Transverse colon (tissue), 4 donors: ENCODE measurements at regions not wholly inside any gene's neighbourhood (a gene's known extent, or its start where the extent isn't known, plus 50 kb on each side); places are given as distances from the start of the nearest gene placed in this dataset.

Experiments
- DNase-seq: peaks from one replicate; pipeline ENCODE4 v3.0.0-alpha.2; 2019
- H3K27ac ChIP-seq, 4 donors: fragments of 200-600 bp; sonication (generic); 2 replicates each; pipeline ENCODE4 v1.5.1; 2016 to 2018; ENCODE audit warnings: inconsistent platforms in 4 of 4
- H3K27me3 ChIP-seq: fragments of 200-600 bp; sonication (generic); 2 replicates; pipeline ENCODE4 v1.5.1; 2017; ENCODE audit warnings: inconsistent platforms
- H3K36me3 ChIP-seq, 4 donors: fragments of 200-600 bp; sonication (generic); 2 replicates each; pipeline ENCODE4 v1.5.1; 2017 to 2019; ENCODE audit warnings: inconsistent platforms in 4 of 4
- H3K4me1 ChIP-seq, 4 donors: fragments of 200-600 bp; sonication (generic); 2 replicates each; pipeline ENCODE4 v1.5.1; 2017 to 2020; ENCODE audit warnings: inconsistent platforms in 4 of 4
- H3K4me3 ChIP-seq, 4 donors: fragments of 200-600 bp; sonication (generic); 1 replicate in 1 of 4; 2 replicates in 3 of 4; pipeline versions ENCODE4 v1.5.1 to v1.6.1; 2017 to 2019; ENCODE audit warnings: inconsistent platforms in 4 of 4
- H3K9me3 ChIP-seq, 2 donors: fragments of 200-600 bp; sonication (generic); 2 replicates each; pipeline ENCODE4 v1.5.1; 2017 to 2019; ENCODE audit warnings: inconsistent platforms in 2 of 2
- CTCF ChIP-seq, 5 experiments: fragments of 200-600 bp in 3 of 5; fragments of 450-650 bp in 2 of 5; sonication (generic) in 3 of 5; IDR thresholded peaks; 1 replicate in 2 of 5; 2 replicates in 3 of 5; pipeline ENCODE4 v1.5.1; 2016 to 2017; ENCODE audit warnings: antibody characterized with exemption in 5 of 5, inconsistent platforms in 3 of 5, mild to moderate bottlenecking in 2 of 5, moderate library complexity in 1 of 5
- EP300 ChIP-seq: sonication (generic); formaldehyde crosslinking; IDR thresholded peaks from one replicate; pipeline ENCODE4 v1.6.1; 2017; ENCODE audit warnings: antibody characterized with exemption, low read depth
- POLR2A ChIP-seq: fragments of 450-650 bp; IDR thresholded peaks from one replicate; pipeline ENCODE4 v1.6.1; 2016; ENCODE audit warnings: antibody characterized with exemption, mild to moderate bottlenecking, moderate library complexity
- POLR2AphosphoS5 ChIP-seq, 3 donors: sonication (generic); formaldehyde crosslinking; IDR thresholded peaks; one replicate each; pipeline ENCODE4 v1.6.1; 2016; ENCODE audit warnings: antibody characterized with exemption in 3 of 3
- WGBS, 2 donors: methylation state at CpG; one replicate each; pipeline ENCODE4 v1.1.5; 2018; ENCODE audit warnings: low coverage in 1 of 2; 5-methylcytosine and 5-hydroxymethylcytosine counted together
- in situ Hi-C, 4 donors: fragments of 200-750 bp; cut with MboI; loops; one replicate each; pipeline versions ENCODE4 v1.15.0 to v1.15.1; 2017; ENCODE audit warnings: low sequenced_read_pairs in 3 of 4, low pct_ligation_motif_present in 1 of 4, low pct_unique_long_range_greater_than_20kb in 1 of 4
- intact Hi-C: fragments of 100-400 bp; cut with DNase I; formaldehyde crosslinking; loops from one replicate; pipeline ENCODE4 v1.15.1; 2023; ENCODE audit warnings: low total_unique reads

- DNase-seq = no peak
- Histone ChIP-seq H3K36me3 (no peaks in the 10 kb centered on the region), H3K9me3 (no peaks in the 10 kb centered on the region), H3K4me1 (peaks cover 0 to 20% (median 7%) of the 10 kb centered on the region in 4 donors), H3K27ac (no peak overlapping the region), H3K27me3 (no peaks in the 10 kb centered on the region), H3K4me3 (no peak overlapping the region)
- WGBS, 2 donors = 52 to 55% methylated on average over 7 to 9 of the region's 9 CpGs
- in situ Hi-C loops = no loop called here
- TF ChIP-seq EP300 (no peak), POLR2A (no peak), POLR2AphosphoS5 (IDR thresholded peaks at IDR 0.05) (no peak), CTCF (IDR thresholded peaks at IDR 0.05) (no peak)
- intact Hi-C loops = no loop called here
Measured at GRCh38 chr3:23653647-23654525, 151.9 kb upstream of the UBE2E1 start.

GRCh38 chr3:23654571-23654970 lies 151.2 kb upstream of the UBE2E1 start:
- Histone ChIP-seq H3K27ac (no peak overlapping the region), H3K36me3 (no peaks in the 10 kb centered on the region), H3K4me1 (peaks cover 0 to 13% (median 3%) of the 10 kb centered on the region in 4 donors), H3K27me3 (no peaks in the 10 kb centered on the region), H3K9me3 (no peaks in the 10 kb centered on the region), H3K4me3 (no peak overlapping the region)
- 74 to 80% methylated on average over 2 to 3 of the region's 3 CpGs for WGBS, 2 donors
- no peak for DNase-seq
- in situ Hi-C loops (no loop called here), intact Hi-C loops (no loop called here)
- TF ChIP-seq EP300 (no peak), POLR2AphosphoS5 (IDR thresholded peaks at IDR 0.05) (no peak), CTCF (IDR thresholded peaks at IDR 0.05) (no peak)

GRCh38 chr3:23655749-23656148 lies 150.0 kb upstream of the UBE2E1 start:
- in situ Hi-C loops = no loop called here
- H3K4me1 ChIP-seq = peaks cover 0 to 5% (median under 1%) of the 10 kb centered on the region in 4 donors
- intact Hi-C loops = no loop called here
- H3K36me3 ChIP-seq = no peaks in the 10 kb centered on the region
- TF ChIP-seq POLR2AphosphoS5 (IDR thresholded peaks at IDR 0.05) = no peak
- no peak for TF ChIP-seq CTCF (IDR thresholded peaks at IDR 0.05)
- TF ChIP-seq EP300 = no peak
- no peak for TF ChIP-seq POLR2A
- H3K27ac ChIP-seq = no peak overlapping the region
- 96 to 100% methylated on average over 1 to 3 of the region's 3 CpGs for WGBS, 2 donors
- no peak for DNase-seq
- no peak overlapping the region for H3K4me3 ChIP-seq
- H3K9me3 ChIP-seq = no peaks in the 10 kb centered on the region
- no peaks in the 10 kb centered on the region for H3K27me3 ChIP-seq

GRCh38 chr3:23656199-23656598 lies 149.6 kb upstream of the UBE2E1 start:
- H3K4me3 ChIP-seq = no peak overlapping the region
- H3K9me3 ChIP-seq = no peaks in the 10 kb centered on the region
- TF ChIP-seq POLR2A = no peak
- TF ChIP-seq CTCF (IDR thresholded peaks at IDR 0.05) = no peak
- no peak for TF ChIP-seq EP300
- H3K4me1 ChIP-seq = peaks cover 0 to 5% (median 0%) of the 10 kb centered on the region in 4 donors
- no peak for DNase-seq
- intact Hi-C loops = no loop called here
- no peaks in the 10 kb centered on the region for H3K36me3 ChIP-seq
- H3K27ac ChIP-seq = no peak overlapping the region
- no peaks in the 10 kb centered on the region for H3K27me3 ChIP-seq
- in situ Hi-C loops = no loop called here
- WGBS, 2 donors = 93% methylated on average over 5 of the region's 5 CpGs; no CpG with 5 or more reads in 1 of the 2 donors
